ENCODE measurements at regions not wholly inside any gene's neighbourhood (a gene's known extent, or its start where the extent isn't known, plus 50 kb on each side); places are given as distances from the start of the nearest gene placed in this dataset.
"Not testable (repeated sequence)": the region's sequence is repeated elsewhere in the genome, so short reads cannot be mapped to it uniquely, and the experiment has no call there.

GRCh38 chr1:820962-821361, 102.8 kb upstream of the SAMD11 start (continued):
- TF ChIP-seq ZNF462 (CRISPR knock-in tag; IDR thresholded peaks at IDR 0.05) (no peak), ZNF331 (CRISPR knock-in tag; IDR thresholded peaks at IDR 0.05; ENCODE audit: low read depth) (no peak), EZH2 (IDR thresholded peaks at IDR 0.05; ENCODE audit: low read depth, unreplicated experiment) (no peak), CREB1 (CRISPR knock-in tag; IDR thresholded peaks at IDR 0.05; ENCODE audit: low read depth) (no peak), CTCF (conservative IDR thresholded peaks at IDR 0.05; ENCODE audit: low read depth in 2 of 2) (no peak)
- TF ChIP-seq, protein P1, sequence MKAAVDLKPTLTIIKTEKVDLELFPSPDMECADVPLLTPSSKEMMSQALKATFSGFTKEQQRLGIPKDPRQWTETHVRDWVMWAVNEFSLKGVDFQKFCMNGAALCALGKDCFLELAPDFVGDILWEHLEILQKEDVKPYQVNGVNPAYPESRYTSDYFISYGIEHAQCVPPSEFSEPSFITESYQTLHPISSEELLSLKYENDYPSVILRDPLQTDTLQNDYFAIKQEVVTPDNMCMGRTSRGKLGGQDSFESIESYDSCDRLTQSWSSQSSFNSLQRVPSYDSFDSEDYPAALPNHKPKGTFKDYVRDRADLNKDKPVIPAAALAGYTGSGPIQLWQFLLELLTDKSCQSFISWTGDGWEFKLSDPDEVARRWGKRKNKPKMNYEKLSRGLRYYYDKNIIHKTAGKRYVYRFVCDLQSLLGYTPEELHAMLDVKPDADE (IDR thresholded peaks at IDR 0.05): no peak

- H3K4me1 Mint-ChIP-seq; H2AFZ ChIP-seq; H3K9me2 ChIP-seq (ENCODE audit: insufficient read depth); H4K20me1 ChIP-seq (replicated peaks; ENCODE audit: insufficient read depth); H3K27ac ChIP-seq (ENCODE audit: low read depth); H3K4me1 ChIP-seq (ENCODE audit: insufficient read depth); H3K36me3 ChIP-seq (ENCODE audit: insufficient read depth); DNase-seq (ENCODE audit: low spot score); H3K36me3 Mint-ChIP-seq (ENCODE audit: low read depth); H3K27me3 Mint-ChIP-seq (ENCODE audit: insufficient read depth, low read depth, poor library complexity); H3F3A ChIP-seq (replicated peaks; ENCODE audit: low read depth); H3K79me2 ChIP-seq (replicated peaks; ENCODE audit: insufficient read depth); H3K27me3 ChIP-seq (ENCODE audit: insufficient read depth); H3K9me3 Mint-ChIP-seq: not testable (repeated sequence)
- Histone ChIP-seq H3K4me2 (peak overlapping the region; percentile 87), H3K4me3 (peak overlapping the region; percentile 85)
- Mint-ChIP-seq H3K4me3 (peak overlapping the region; percentile 87), H3K27ac (0 out of 2 replicates have a peak overlapping the region, but pooled peaks have one; percentile 87)
- peak; percentile 63 for ATAC-seq
Observed at GRCh38 chr1:826808-827207, 96.9 kb upstream of the SAMD11 start.
